ENCODE measurements at regions not wholly inside any gene's neighbourhood (a gene's known extent, or its start where the extent isn't known, plus 50 kb on each side); places are given as distances from the start of the nearest gene placed in this dataset.

GRCh38 chr16:27686926-27687325 lies 137.0 kb downstream of the KATNIP start:
- DNase-seq = no peak

DNA sequence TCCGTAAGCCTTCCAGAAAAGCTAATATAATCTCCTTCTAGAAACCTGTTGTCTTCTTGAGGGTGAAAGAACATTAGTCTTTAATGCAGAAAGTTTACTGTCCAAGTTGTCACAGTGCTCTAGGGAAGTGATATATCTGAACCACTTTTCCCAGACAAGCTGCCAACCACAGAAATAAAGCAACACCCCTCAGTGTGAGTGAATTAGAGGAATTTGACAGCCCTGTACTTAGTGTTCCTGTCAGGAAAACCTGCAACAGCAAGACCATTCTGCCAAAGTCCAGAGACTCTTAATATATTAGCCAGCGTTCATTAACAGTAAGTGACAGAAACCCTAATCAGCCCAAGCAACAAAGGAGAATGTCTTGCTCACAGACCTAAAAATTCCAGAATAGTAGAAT lies 137.7 kb downstream of the KATNIP start:
- DNase-seq = no peak

- DNase-seq = no peak
Measured at GRCh38 chr16:27689711-27690110, 139.8 kb downstream of the KATNIP start.

GRCh38 chr16:27690608-27691007 lies 140.7 kb downstream of the KATNIP start:
- DNase-seq = peak in 1 of 5 donors; percentile 10

- DNase-seq = no peak
Measured at GRCh38 chr16:27691721-27692120, 141.8 kb downstream of the KATNIP start.

GRCh38 chr16:27692576-27692975 lies 142.6 kb downstream of the KATNIP start:
- DNase-seq = no peak

DNA sequence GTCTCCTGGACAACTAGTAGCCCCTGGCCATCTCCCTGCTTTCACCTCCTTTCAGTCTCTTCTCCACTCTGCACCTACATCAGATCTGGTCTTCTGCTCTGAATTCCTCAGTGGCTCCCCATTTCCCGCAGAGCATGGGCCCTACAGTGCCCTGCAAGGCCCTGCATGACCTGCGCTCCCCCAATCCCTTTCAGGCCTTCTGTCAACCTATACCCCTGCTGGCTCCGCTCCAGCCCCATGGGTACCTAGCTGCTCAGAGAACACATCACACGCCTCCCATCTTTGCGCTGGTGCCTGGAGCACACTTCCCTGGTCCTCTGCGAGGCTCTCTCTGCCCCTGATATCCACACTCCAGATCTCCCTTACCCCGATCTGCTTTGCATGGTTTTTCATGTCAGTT lies 145.2 kb downstream of the KATNIP start:
- DNase-seq = no peak

GRCh38 chr16:27698266-27698665 lies 148.3 kb downstream of the KATNIP start:
- DNase-seq = no peak

DNA sequence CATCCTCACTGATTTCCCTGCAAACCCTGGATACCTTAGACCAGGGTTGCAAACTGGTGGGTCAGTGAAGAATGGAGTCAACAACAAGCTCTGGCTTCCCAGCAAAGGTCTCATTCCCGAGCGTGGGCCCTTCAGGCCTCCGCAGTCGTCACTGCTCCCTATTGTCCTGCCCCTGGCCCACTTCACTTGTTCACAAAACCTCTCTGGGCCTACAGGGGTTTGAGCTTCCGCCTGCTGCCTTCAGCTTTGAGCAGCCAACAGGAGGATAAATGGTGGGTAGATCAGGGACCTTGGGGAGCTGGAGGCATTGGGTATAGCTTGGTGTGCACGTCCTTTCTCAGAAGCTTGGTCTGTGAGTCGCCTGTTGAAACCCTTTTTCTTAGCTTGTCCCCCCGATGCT lies 148.8 kb downstream of the KATNIP start:
- no peak for DNase-seq

GRCh38 chr16:27699540-27699939 lies 149.6 kb downstream of the KATNIP start:
- no peak for DNase-seq

GRCh38 chr16:27700304-27700995 lies 150.5 kb downstream of the KATNIP start:
- DNase-seq = no peak

GRCh38 chr16:27701381-27701780 lies 151.4 kb downstream of the KATNIP start:
- no peak for DNase-seq

- DNase-seq = no peak
Measured at GRCh38 chr16:27703121-27703520, 153.2 kb downstream of the KATNIP start.

DNA sequence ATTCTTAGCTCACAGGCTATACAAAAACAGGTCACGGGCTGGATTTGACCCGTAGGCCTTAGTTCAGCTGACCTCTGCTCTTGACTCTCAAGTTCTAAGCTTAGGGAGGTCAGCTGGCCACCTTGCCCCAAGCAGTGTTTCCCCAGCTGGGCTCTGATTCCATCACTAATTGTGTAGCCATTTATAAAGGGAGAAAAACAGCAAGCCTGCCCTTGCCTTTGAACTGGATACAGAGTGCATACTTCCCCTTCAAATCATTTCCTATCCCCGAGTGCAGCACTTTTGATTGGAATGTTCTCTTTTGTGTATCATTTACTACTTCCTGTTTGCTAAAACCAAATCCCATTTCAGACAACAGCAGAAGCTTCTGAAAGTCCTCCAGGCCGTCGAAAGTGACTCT lies 153.6 kb downstream of the KATNIP start:
- no peak for DNase-seq

GRCh38 chr16:27704252-27704651 lies 154.3 kb downstream of the KATNIP start:
- no peak for DNase-seq

- DNase-seq = no peak
Measured at GRCh38 chr16:27706156-27706865, 156.4 kb downstream of the KATNIP start.

DNA sequence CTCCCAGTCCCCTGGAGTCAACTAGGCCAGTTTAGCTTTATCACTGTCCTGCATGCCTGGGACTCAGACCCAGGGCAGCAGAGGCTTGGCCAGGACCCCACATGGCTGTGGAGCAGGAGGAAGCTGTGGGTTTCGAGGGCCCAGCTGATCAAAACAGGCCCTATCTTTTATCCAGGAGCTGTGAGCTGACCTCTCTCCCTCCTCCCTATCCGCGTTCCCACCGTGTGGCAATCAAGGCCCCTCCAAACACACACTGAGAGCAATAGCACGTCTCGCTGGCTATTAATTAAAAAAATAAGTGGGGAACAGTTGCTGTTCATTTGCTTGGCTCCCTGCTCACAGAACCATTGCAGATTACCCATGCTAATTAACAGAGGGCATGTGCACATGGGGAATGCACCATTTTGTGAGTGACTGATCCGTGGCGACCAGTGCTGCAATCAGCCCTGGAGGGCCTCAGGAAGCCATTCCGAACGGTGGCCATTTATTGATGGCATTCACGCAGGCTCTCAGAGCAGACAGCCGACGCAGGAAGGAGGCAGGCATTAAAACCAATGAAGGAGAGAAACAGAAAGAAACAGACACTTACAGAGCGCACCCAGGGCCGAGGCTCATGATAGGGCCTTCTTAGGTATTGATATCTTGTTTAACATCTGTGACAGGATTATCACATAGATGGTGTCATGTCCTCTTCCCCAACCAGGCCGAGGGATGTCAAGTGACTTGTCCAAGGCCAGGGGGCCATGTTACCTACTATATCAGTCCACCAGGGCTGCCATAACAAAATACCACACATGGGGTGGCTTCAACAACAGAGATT lies 157.1 kb downstream of the KATNIP start:
- DNase-seq = no peak

GRCh38 chr16:27708651-27709050 lies 158.7 kb downstream of the KATNIP start:
- DNase-seq = no peak

DNA sequence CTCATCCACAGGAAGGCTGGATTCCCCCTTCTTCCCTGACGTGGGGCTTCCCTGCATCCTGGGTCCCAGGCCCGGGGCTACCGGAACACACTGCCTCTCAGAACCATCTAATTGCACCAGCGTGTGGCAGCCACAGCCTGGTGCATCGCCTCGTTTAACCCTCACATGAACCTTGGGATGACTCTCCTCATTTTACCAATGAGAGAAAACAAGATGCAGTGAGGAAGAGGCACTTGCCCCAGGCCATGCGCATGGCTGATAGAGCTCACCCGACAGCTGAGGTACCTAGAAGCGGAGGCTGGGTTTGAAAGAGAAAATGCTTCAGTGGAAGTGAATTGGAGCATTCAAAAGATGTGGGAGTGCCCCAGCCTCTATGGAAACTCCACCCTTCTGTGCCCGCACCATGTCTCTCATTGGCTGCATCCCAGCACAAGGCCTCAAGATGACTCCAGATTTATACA lies 162.3 kb downstream of the KATNIP start:
- no peak for DNase-seq

GRCh38 chr16:27717726-27718125 lies 167.8 kb downstream of the KATNIP start:
- DNase-seq = no peak

- DNase-seq = no peak
Measured at GRCh38 chr16:27718201-27719105, 168.5 kb downstream of the KATNIP start.

DNA sequence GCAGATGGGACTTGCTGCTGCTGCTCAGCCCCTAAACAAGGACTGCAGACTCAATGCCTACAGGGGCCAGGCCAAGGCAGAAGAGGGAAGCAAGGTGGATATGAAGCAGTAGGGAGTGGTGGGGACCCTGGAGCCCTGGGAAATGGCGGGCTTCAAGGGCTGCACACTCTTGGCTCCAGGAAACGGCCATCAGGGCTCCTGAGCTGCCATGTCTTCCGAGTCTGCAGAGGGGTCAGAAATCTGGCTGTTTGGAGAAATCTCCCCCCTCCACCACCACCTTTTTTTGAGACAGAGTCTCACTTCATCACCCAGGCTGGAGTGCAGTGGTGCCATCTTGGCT lies 169.1 kb downstream of the KATNIP start:
- no peak for DNase-seq

Data from T-helper 1 cell (primary cell).